Tongue (tissue), 1 donor: ENCODE measurements at regions not wholly inside any gene's neighbourhood (a gene's known extent, or its start where the extent isn't known, plus 50 kb on each side); places are given as distances from the start of the nearest gene placed in this dataset.

Source experiments
- DNase-seq: peaks from one replicate; pipeline ENCODE4 v3.0.0-alpha.2; 2015

GRCh38 chr2:230643576-230644291, 68.9 kb upstream of the CAB39 start:
- no peak for DNase-seq

- no peak for DNase-seq
Measured at GRCh38 chr2:230644356-230644935, 68.2 kb upstream of the CAB39 start.

GRCh38 chr2:230648356-230648755, 64.3 kb upstream of the CAB39 start:
- no peak for DNase-seq

GRCh38 chr2:230650585-230651137, 62.0 kb upstream of the CAB39 start:
- peak; percentile 64 for DNase-seq

- no peak for DNase-seq
Measured at GRCh38 chr2:230654057-230654456, 58.6 kb upstream of the CAB39 start.

- no peak for DNase-seq
Measured at GRCh38 chr2:230657462-230657861, 55.2 kb upstream of the CAB39 start.

- no peak for DNase-seq
Measured at GRCh38 chr2:230657906-230658305, 54.7 kb upstream of the CAB39 start.

GRCh38 chr2:230658577-230658876, 54.1 kb upstream of the CAB39 start:
- DNase-seq, result no peak

- no peak for DNase-seq
Measured at GRCh38 chr2:230658877-230659652, 53.6 kb upstream of the CAB39 start.

- no peak for DNase-seq
Measured at GRCh38 chr2:230660294-230661060, 52.2 kb upstream of the CAB39 start.

- DNase-seq, result no peak
Measured at GRCh38 chr2:230661072-230661957, 51.3 kb upstream of the CAB39 start.
